Caco-2 (cell line): ENCODE measurements at regions not wholly inside any gene's neighbourhood (a gene's known extent, or its start where the extent isn't known, plus 50 kb on each side); places are given as distances from the start of the nearest gene placed in this dataset.

Experiments
- BruUV-seq: library from RNA; stranded (reverse); fragments of 400-500 nt; replicated peaks from 2 replicates; lab custom pipeline; 2021; lab: Mats Ljungman, UMichigan
- CTCF ChIA-PET: fragments of 300-600 bp; sonication (Branson Sonifier 250); formaldehyde crosslinking; loops from one replicate; lab custom pipeline; 2022; ENCODE audit warnings: antibody characterized with exemption; lab: Charles Lee
- POLR2A ChIA-PET: fragments of 300-600 bp; sonication (Branson Sonifier 250); formaldehyde crosslinking; loops from one replicate; lab custom pipeline; 2022; ENCODE audit warnings: antibody characterized with exemption; lab: Charles Lee
- DNase-seq, 2 experiments: peaks; one replicate each; pipeline versions ENCODE4 v3.0.0 to v3.0.0-alpha.2; 2020 to 2022
- H3K27me3 ChIP-seq: replicated peaks from 2 replicates; pipeline ENCODE4 v1.6.0; 2011; ENCODE audit warnings: low read length; ENCODE audit not compliant: control insufficient read depth, insufficient read depth
- H3K36me3 ChIP-seq: 2 replicates; pipeline ENCODE4 v1.5.1; 2011; ENCODE audit warnings: low read length; ENCODE audit not compliant: control insufficient read depth, insufficient read depth
- H3K4me1 ChIP-seq: fragments of 250-450 bp; sonication (Bioruptor Pico); 2 replicates; pipeline ENCODE4 v1.5.1; 2020; ENCODE audit warnings: mild to moderate bottlenecking
- H3K4me3 ChIP-seq: 2 replicates; pipeline ENCODE4 v1.5.1; 2011; ENCODE audit warnings: low read depth, mild to moderate bottlenecking, control low read depth, low read length
- H3K9me3 ChIP-seq: fragments of 250-450 bp; sonication (Bioruptor Pico); 2 replicates; pipeline ENCODE4 v1.5.1; 2020; ENCODE audit warnings: mild to moderate bottlenecking, moderate library complexity
- H3K27ac Mint-ChIP-seq: one replicate; pipeline ENCODE4 v1.8.0; 2022; ENCODE audit warnings: mixed read lengths; ENCODE audit not compliant: unreplicated experiment
- H3K27me3 Mint-ChIP-seq: one replicate; pipeline ENCODE4 v1.8.0; 2022; ENCODE audit warnings: mixed read lengths; ENCODE audit not compliant: insufficient read depth, unreplicated experiment
- H3K36me3 Mint-ChIP-seq: one replicate; pipeline ENCODE4 v1.8.0; 2022; ENCODE audit warnings: mild to moderate bottlenecking, mixed read lengths; ENCODE audit not compliant: insufficient read depth, unreplicated experiment
- H3K4me1 Mint-ChIP-seq: one replicate; pipeline ENCODE4 v1.8.0; 2022; ENCODE audit warnings: low read depth, mixed read lengths; ENCODE audit not compliant: unreplicated experiment
- H3K4me3 Mint-ChIP-seq: one replicate; pipeline ENCODE4 v1.8.0; 2022; ENCODE audit warnings: mild to moderate bottlenecking, moderate library complexity, mixed read lengths; ENCODE audit not compliant: unreplicated experiment
- H3K9me3 Mint-ChIP-seq: one replicate; pipeline ENCODE4 v1.8.0; 2022; ENCODE audit warnings: mixed read lengths; ENCODE audit not compliant: unreplicated experiment
- CTCF ChIP-seq, 2 experiments: fragments of 200-600 bp in 1 of 2; IDR thresholded peaks; 1 replicate in 1 of 2; 2 replicates in 1 of 2; pipeline versions ENCODE4 v1.5.1 to v1.8.0; 2011 to 2022; ENCODE audit warnings: antibody characterized with exemption in 1 of 2, control low read depth in 1 of 2, inconsistent platforms in 1 of 2, low read depth in 1 of 2, low read length in 1 of 2, mild to moderate bottlenecking in 1 of 2, moderate library complexity in 1 of 2; ENCODE audit not compliant: insufficient read depth in 1 of 2, severe bottlenecking in 1 of 2, unreplicated experiment in 1 of 2
- intact Hi-C: fragments of 100-400 bp; cut with micrococcal nuclease; formaldehyde crosslinking; loops from one replicate; pipeline ENCODE4 v1.10.0; 2022; ENCODE audit not compliant: unreplicated experiment

DNA sequence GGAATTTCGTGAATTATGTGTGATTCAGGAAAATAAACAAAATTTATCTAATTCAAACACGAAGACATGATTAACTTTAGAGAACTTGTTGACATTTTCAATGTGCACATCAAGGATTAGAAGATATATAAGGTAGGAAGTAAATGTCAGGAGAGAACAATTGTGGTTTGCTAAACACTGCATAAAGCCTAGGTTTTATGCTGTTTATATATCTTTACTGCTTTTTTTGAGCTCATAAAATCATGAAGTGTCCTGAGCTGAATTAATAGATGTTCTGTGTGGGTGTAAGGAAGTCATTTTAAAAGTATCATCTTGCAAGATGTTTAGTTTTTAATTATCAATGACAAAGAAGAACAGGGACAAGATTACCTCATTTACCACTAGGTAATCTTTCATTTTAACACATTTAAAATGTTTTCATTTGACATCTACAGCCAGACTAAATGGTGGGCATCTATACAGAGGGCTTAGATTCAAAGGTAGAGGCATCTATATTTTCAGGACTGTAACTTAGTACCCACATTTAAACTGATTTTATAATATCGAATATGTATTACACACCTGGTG is 382.8 kb downstream of the ADAMTS20 start:
- Histone ChIP-seq H3K9me3 (peaks cover 3% of the 10 kb centered on the region; the same call in 1 of the 2 replicates), H3K4me3 (no peak overlapping the region), H3K4me1 (0 out of 2 replicates have a peak, but pooled peaks cover 6% of the 10 kb centered on the region), H3K27me3 (no peaks in the 10 kb centered on the region), H3K36me3 (no peaks in the 10 kb centered on the region)
- peaks cover 11% of the 10 kb centered on the region for H3K4me1 Mint-ChIP-seq
- POLR2A ChIA-PET, result no interaction called here
- no peaks in the 10 kb centered on the region for H3K27me3 Mint-ChIP-seq
- no peak overlapping the region for H3K4me3 Mint-ChIP-seq
- H3K27ac Mint-ChIP-seq, result no peak overlapping the region
- no peaks in the 10 kb centered on the region for H3K36me3 Mint-ChIP-seq
- BruUV-seq, result no TSS peak
- intact Hi-C loops, result no loop called here
- DNase-seq, result no peak
- H3K9me3 Mint-ChIP-seq, result no peaks in the 10 kb centered on the region
- TF ChIP-seq CTCF (IDR thresholded peaks at IDR 0.05; ENCODE audit: insufficient read depth in 1 of 2, low read depth in 1 of 2, low read length in 1 of 2, severe bottlenecking in 1 of 2, unreplicated experiment in 1 of 2), result no peak
- CTCF ChIA-PET, result interaction anchor here (0.9 kb wide), 1 partner anchor 459 kb away, joined by 3 read pairs; no protein-coding TSS in a partner anchor

DNA sequence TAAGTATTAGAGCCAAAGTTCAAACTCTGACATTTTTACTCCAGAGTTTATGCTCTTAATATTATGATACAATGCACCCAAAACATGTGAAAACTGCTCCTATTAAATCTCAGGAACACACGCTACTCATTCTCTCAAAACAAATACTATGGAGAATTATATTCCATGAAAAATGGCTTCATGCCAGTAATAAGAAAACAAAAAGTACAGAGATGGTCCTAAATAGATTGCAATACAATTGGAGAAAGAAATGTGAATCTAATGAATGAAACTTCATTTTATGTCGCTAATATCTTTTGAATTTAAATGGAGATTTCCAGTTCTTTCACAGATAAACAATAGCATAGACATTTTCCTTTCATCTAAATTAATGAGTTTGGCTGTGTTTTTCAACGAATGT is 384.3 kb downstream of the ADAMTS20 start:
- H3K4me1 Mint-ChIP-seq, result peaks cover 11% of the 10 kb centered on the region

DNA sequence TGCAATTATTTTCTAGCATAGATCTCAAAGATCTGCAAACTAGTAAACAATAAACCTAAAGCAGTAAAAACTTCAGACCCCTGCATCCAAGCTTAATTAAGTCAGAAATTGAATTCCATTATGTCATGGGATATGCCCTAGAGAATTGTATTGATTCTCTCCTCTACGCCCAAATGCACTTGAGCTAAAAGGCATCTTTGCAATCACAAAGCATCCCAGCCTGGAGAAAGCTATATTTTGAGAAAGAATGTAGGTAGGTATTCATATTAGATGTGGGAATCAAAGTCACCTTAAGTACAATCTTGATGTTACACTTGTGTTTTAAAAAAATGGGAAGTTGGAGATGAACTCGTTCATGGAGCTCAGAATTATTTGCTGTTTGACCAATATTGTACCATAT is 386.7 kb downstream of the ADAMTS20 start:
- BruUV-seq, result no TSS peak
- no peaks in the 10 kb centered on the region for H3K27me3 Mint-ChIP-seq
- Histone ChIP-seq H3K36me3 (no peaks in the 10 kb centered on the region), H3K4me1 (0 out of 2 replicates have a peak, but pooled peaks cover 6% of the 10 kb centered on the region), H3K9me3 (no peaks in the 10 kb centered on the region), H3K4me3 (no peak overlapping the region), H3K27me3 (no peaks in the 10 kb centered on the region)
- ChIA-PET POLR2A (no interaction called here), CTCF (no interaction called here)
- H3K9me3 Mint-ChIP-seq, result no peaks in the 10 kb centered on the region
- intact Hi-C loops, result no loop called here
- peaks cover 11% of the 10 kb centered on the region for H3K4me1 Mint-ChIP-seq
- no peaks in the 10 kb centered on the region for H3K36me3 Mint-ChIP-seq
- H3K4me3 Mint-ChIP-seq, result no peak overlapping the region
- no peak for DNase-seq
- H3K27ac Mint-ChIP-seq, result no peak overlapping the region
- TF ChIP-seq CTCF (IDR thresholded peaks at IDR 0.05; ENCODE audit: insufficient read depth in 1 of 2, low read depth in 1 of 2, low read length in 1 of 2, severe bottlenecking in 1 of 2, unreplicated experiment in 1 of 2), result no peak

More for the DNA sequence above, 384.3 kb downstream of the ADAMTS20 start:
- Histone ChIP-seq H3K4me1 (0 out of 2 replicates have a peak, but pooled peaks cover 6% of the 10 kb centered on the region), H3K4me3 (no peak overlapping the region), H3K27me3 (no peaks in the 10 kb centered on the region), H3K36me3 (no peaks in the 10 kb centered on the region), H3K9me3 (peaks cover 3% of the 10 kb centered on the region; the same call in 1 of the 2 replicates)
- no peaks in the 10 kb centered on the region for H3K9me3 Mint-ChIP-seq
- intact Hi-C loops, result no loop called here
- ChIA-PET POLR2A (no interaction called here), CTCF (no interaction called here)
- no peaks in the 10 kb centered on the region for H3K36me3 Mint-ChIP-seq
- TF ChIP-seq CTCF (IDR thresholded peaks at IDR 0.05; ENCODE audit: insufficient read depth in 1 of 2, low read depth in 1 of 2, low read length in 1 of 2, severe bottlenecking in 1 of 2, unreplicated experiment in 1 of 2), result no peak
- no peak for DNase-seq
- no peak overlapping the region for H3K4me3 Mint-ChIP-seq
- H3K27me3 Mint-ChIP-seq, result no peaks in the 10 kb centered on the region
- H3K27ac Mint-ChIP-seq, result no peak overlapping the region
- BruUV-seq, result no TSS peak
